HepG2 (cell line): ENCODE measurements at regions not wholly inside any gene's neighbourhood (a gene's known extent, or its start where the extent isn't known, plus 50 kb on each side); places are given as distances from the start of the nearest gene placed in this dataset.

ENCODE experiments used
- ATAC-seq: fragments of 200-7000 bp; cut with Tn5 transposase; 3 replicates; pipeline ENCODE4 v1.9.1; 2020; ENCODE audit warnings: mild to moderate bottlenecking, moderate library complexity
- BruUV-seq: library from RNA; stranded (reverse); fragments of 400-500 nt; replicated peaks from 2 replicates; lab custom pipeline; 2021; lab: Mats Ljungman, UMichigan
- CTCF ChIA-PET: fragments of 300-600 bp; formaldehyde crosslinking; extraction: SDS; loops from one replicate; lab custom pipeline; 2021; ENCODE audit warnings: low total read pairs, inconsistent platforms, low intra/inter-chr PET ratio; lab: Yijun Ruan, JAX
- POLR2A ChIA-PET: fragments of 350-600 bp; sonication (Branson Sonifier 250); formaldehyde crosslinking; loops from one replicate; lab custom pipeline; 2020; ENCODE audit warnings: antibody characterized with exemption, inconsistent platforms; lab: Yijun Ruan, JAX
- DNase-seq: peaks from one replicate; pipeline ENCODE4 v3.0.0-alpha.2; 2015; ENCODE audit warnings: low spot score
- FAIRE-seq: peaks from 3 replicates; lab custom pipeline; 2011; peaks lifted over from hg19 to GRCh38; lab: Jason Lieb, UNC
- H2AFZ ChIP-seq: one replicate; pipeline ENCODE4 v1.6.1; 2011; ENCODE audit warnings: low read length, inconsistent platforms
- H3K27ac ChIP-seq: fragments of 300-600 bp; 3 replicates; pipeline ENCODE4 v1.8.0; 2011; ENCODE audit warnings: mixed run types, mild to moderate bottlenecking, mixed read lengths, low read length, inconsistent platforms; ENCODE audit not compliant: insufficient read depth; ENCODE audit errors: extremely low read length
- H3K27me3 ChIP-seq, 2 experiments: fragments of 200-600 bp in 1 of 2; 2 replicates in 1 of 2; 3 replicates in 1 of 2; pipeline versions ENCODE4 v1.6.0 to v1.8.0; 2011; ENCODE audit warnings: low read length in 2 of 2, mild to moderate bottlenecking in 2 of 2, moderate library complexity in 2 of 2, inconsistent platforms in 1 of 2; ENCODE audit not compliant: insufficient read depth in 2 of 2, control insufficient read depth in 1 of 2
- H3K36me3 ChIP-seq, 2 experiments: fragments of 200-600 bp in 1 of 2; replicated peaks in 1 of 2; 2 replicates in 1 of 2; 3 replicates in 1 of 2; pipeline versions ENCODE4 v1.5.1 to v1.8.0; 2011; ENCODE audit warnings: low read length in 2 of 2, inconsistent platforms in 1 of 2; ENCODE audit not compliant: insufficient read depth in 2 of 2, control insufficient read depth in 1 of 2
- H3K4me1 ChIP-seq: 2 replicates; pipeline ENCODE4 v1.5.1; 2012; ENCODE audit warnings: low read length, inconsistent platforms; ENCODE audit not compliant: insufficient read depth
- H3K4me2 ChIP-seq: 2 replicates; pipeline ENCODE4 v1.6.0; 2011; ENCODE audit warnings: low read depth, low read length, inconsistent platforms
- H3K4me3 ChIP-seq, 3 experiments: fragments of 200-600 bp in 1 of 3; sonication (generic), shearing (Covaris generic) in 1 of 3; replicated peaks in 1 of 3; 2 replicates each; pipeline ENCODE4 v1.5.1; 2011 to 2016; ENCODE audit warnings: low read length in 3 of 3, inconsistent platforms in 2 of 3, low read depth in 2 of 3, mild to moderate bottlenecking in 2 of 3, control low read depth in 1 of 3, mixed read lengths in 1 of 3; ENCODE audit not compliant: insufficient read depth in 1 of 3
- H3K79me2 ChIP-seq: one replicate; pipeline ENCODE4 v1.6.1; 2011; ENCODE audit warnings: low read length, inconsistent platforms; ENCODE audit not compliant: insufficient read depth
- H3K9ac ChIP-seq: 2 replicates; pipeline ENCODE4 v1.6.0; 2011; ENCODE audit warnings: mild to moderate bottlenecking, low read depth, low read length, inconsistent platforms; ENCODE audit not compliant: insufficient read depth
- H3K9me3 ChIP-seq: 2 replicates; pipeline ENCODE4 v1.5.1; 2012; ENCODE audit warnings: mild to moderate bottlenecking, low read length
- H4K20me1 ChIP-seq: 2 replicates; pipeline ENCODE4 v1.6.0; 2011; ENCODE audit warnings: inconsistent platforms, mild to moderate bottlenecking, low read length, moderate library complexity; ENCODE audit not compliant: insufficient read depth
- CERS6 ChIP-seq: sonication (generic); formaldehyde crosslinking; IDR thresholded peaks from 2 replicates; pipeline ENCODE4 v1.5.0; 2020; ENCODE audit warnings: missing genetic modification reagents
- DR1 ChIP-seq: sonication (generic); formaldehyde crosslinking; IDR thresholded peaks from 2 replicates; pipeline ENCODE4 v1.8.0; 2021; ENCODE audit warnings: mild to moderate bottlenecking, missing genetic modification reagents, inconsistent platforms
- FIP1L1 ChIP-seq: fragments of 200-400 bp; formaldehyde crosslinking; IDR thresholded peaks from 2 replicates; pipeline ENCODE4 v1.6.1; 2018; ENCODE audit warnings: low read depth, mild to moderate bottlenecking, low read length, moderate library complexity, borderline replicate concordance; ENCODE audit not compliant: insufficient read depth
- HDAC2 ChIP-seq: sonication (generic); formaldehyde crosslinking; IDR thresholded peaks from 2 replicates; pipeline ENCODE4 v1.4.0; 2020; ENCODE audit warnings: missing genetic modification reagents
- NCOA2 ChIP-seq: sonication (generic); formaldehyde crosslinking; IDR thresholded peaks from 2 replicates; pipeline ENCODE4 v1.8.0; 2022; ENCODE audit warnings: inconsistent platforms
- TBX2 ChIP-seq: sonication (generic); formaldehyde crosslinking; IDR thresholded peaks from 2 replicates; pipeline ENCODE4 v1.5.0; 2020; ENCODE audit warnings: missing genetic modification reagents, mild to moderate bottlenecking, borderline replicate concordance
- ZNF251 ChIP-seq: sonication (generic); formaldehyde crosslinking; IDR thresholded peaks from 2 replicates; pipeline ENCODE4 v1.9.0; 2021; ENCODE audit warnings: mild to moderate bottlenecking, missing genetic modification reagents
- ZNF709 ChIP-seq: sonication (generic); formaldehyde crosslinking; IDR thresholded peaks from 2 replicates; pipeline ENCODE4 v1.5.0; 2020; ENCODE audit warnings: mild to moderate bottlenecking, missing genetic modification reagents
- WGBS: methylation state at CpG from one replicate; pipeline ENCODE4 v1.1.6; 2017; ENCODE audit warnings: low lambda C conversion rate; 5-methylcytosine and 5-hydroxymethylcytosine counted together
- in situ Hi-C: cut with HindIII; loops from 2 replicates; pipeline ENCODE4 v1.10.0; 2017; ENCODE audit warnings: low pct_unique_long_range_greater_than_20kb; ENCODE audit not compliant: extremely low pct_ligation_motif_present
- intact Hi-C: fragments of 100-400 bp; cut with micrococcal nuclease; formaldehyde crosslinking; loops from one replicate; pipeline ENCODE4 v1.10.0; 2022; ENCODE audit not compliant: unreplicated experiment
- TF ChIP-seq, protein P1 (sequence below): sonication (generic); formaldehyde crosslinking; IDR thresholded peaks from 2 replicates; pipeline ENCODE4 v1.8.0; 2022; ENCODE audit warnings: mild to moderate bottlenecking, missing genetic modification reagents, borderline replicate concordance
- TF ChIP-seq, protein P2 (sequence below): fragments of 450-650 bp; IDR thresholded peaks from 2 replicates; pipeline ENCODE4 v1.6.1; 2017; ENCODE audit warnings: mild to moderate bottlenecking

GRCh38 chr10:3272300-3272699 lies 99.7 kb upstream of the PITRM1 start:
- Histone ChIP-seq H3K9ac (no peak overlapping the region), H4K20me1 (no peaks in the 10 kb centered on the region), H3K27ac (no peak overlapping the region), H3K4me1 (no peaks in the 10 kb centered on the region), H3K79me2 (no peaks in the 10 kb centered on the region), H2AFZ (no peak overlapping the region), H3K9me3 (no peaks in the 10 kb centered on the region), H3K36me3 (no peaks in the 10 kb centered on the region), H3K4me3 (no peak overlapping the region), H3K27me3 (peaks cover 5 to 59% of the 10 kb centered on the region in 2 experiments), H3K4me2 (no peak overlapping the region)
- TF ChIP-seq FIP1L1 (no peak), DR1 (CRISPR knock-in tag) (no peak), HDAC2 (CRISPR knock-in tag) (no peak), ZNF251 (no peak), TBX2 (CRISPR knock-in tag) (no peak)
- TF ChIP-seq, protein P1, sequence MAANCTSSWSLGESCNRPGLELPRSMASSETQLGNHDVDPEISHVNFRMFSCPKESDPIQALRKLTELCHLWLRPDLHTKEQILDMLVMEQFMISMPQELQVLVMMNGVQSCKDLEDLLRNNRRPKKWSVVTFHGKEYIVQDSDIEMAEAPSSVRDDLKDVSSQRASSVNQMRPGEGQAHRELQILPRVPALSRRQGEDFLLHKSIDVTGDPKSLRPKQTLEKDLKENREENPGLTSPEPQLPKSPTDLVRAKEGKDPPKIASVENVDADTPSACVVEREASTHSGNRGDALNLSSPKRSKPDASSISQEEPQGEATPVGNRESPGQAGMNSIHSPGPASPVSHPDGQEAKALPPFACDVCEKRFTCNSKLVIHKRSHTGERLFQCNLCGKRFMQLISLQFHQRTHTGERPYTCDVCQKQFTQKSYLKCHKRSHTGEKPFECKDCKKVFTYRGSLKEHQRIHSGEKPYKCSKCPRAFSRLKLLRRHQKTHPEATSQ: no peak
- intact Hi-C loops: no loop called here
- in situ Hi-C loops: no loop called here
- ATAC-seq (no peak), DNase-seq (no peak), FAIRE-seq (no peak)
- CTCF ChIA-PET: no interaction called here
- WGBS: 11% methylated on average over 5 of the region's 5 CpGs
- BruUV-seq: no TSS peak
- POLR2A ChIA-PET: no interaction called here

GRCh38 chr10:3271354-3272115 lies 99.0 kb upstream of the PITRM1 start:
- DNase-seq (no peak), FAIRE-seq (no peak), ATAC-seq (no peak)
- BruUV-seq: no TSS peak
- CTCF ChIA-PET: no interaction called here
- Histone ChIP-seq H3K9me3 (no peaks in the 10 kb centered on the region), H3K9ac (no peak overlapping the region), H3K4me2 (no peak overlapping the region), H3K4me3 (no peak overlapping the region), H4K20me1 (no peaks in the 10 kb centered on the region), H3K36me3 (no peaks in the 10 kb centered on the region), H3K27ac (no peak overlapping the region), H2AFZ (no peak overlapping the region), H3K79me2 (no peaks in the 10 kb centered on the region), H3K27me3 (peaks cover 2 to 52% of the 10 kb centered on the region in 2 experiments; a peak in 4 of 5 replicates), H3K4me1 (no peaks in the 10 kb centered on the region)
- POLR2A ChIA-PET: no interaction called here
- WGBS: 18% methylated on average over 12 of the region's 14 CpGs
- in situ Hi-C loops: no loop called here
- intact Hi-C loops: no loop called here
- TF ChIP-seq, protein P2, sequence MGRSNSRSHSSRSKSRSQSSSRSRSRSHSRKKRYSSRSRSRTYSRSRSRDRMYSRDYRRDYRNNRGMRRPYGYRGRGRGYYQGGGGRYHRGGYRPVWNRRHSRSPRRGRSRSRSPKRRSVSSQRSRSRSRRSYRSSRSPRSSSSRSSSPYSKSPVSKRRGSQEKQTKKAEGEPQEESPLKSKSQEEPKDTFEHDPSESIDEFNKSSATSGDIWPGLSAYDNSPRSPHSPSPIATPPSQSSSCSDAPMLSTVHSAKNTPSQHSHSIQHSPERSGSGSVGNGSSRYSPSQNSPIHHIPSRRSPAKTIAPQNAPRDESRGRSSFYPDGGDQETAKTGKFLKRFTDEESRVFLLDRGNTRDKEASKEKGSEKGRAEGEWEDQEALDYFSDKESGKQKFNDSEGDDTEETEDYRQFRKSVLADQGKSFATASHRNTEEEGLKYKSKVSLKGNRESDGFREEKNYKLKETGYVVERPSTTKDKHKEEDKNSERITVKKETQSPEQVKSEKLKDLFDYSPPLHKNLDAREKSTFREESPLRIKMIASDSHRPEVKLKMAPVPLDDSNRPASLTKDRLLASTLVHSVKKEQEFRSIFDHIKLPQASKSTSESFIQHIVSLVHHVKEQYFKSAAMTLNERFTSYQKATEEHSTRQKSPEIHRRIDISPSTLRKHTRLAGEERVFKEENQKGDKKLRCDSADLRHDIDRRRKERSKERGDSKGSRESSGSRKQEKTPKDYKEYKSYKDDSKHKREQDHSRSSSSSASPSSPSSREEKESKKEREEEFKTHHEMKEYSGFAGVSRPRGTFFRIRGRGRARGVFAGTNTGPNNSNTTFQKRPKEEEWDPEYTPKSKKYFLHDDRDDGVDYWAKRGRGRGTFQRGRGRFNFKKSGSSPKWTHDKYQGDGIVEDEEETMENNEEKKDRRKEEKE: no peak
- TF ChIP-seq ZNF709 (CRISPR knock-in tag) (no peak), CERS6 (CRISPR knock-in tag) (no peak), NCOA2 (CRISPR knock-in tag) (no peak)
